ENCODE measurements at regions not wholly inside any gene's neighbourhood (a gene's known extent, or its start where the extent isn't known, plus 50 kb on each side); places are given as distances from the start of the nearest gene placed in this dataset.

- TF ChIP-seq GATA2 (IDR thresholded peaks at IDR 0.05; ENCODE audit: insufficient read depth, insufficient read length, low read depth, low read length) (no peak), POLR2AphosphoS5 (IDR thresholded peaks at IDR 0.05; ENCODE audit: insufficient read depth, low read depth, low read length) (no peak), POLR2A (IDR thresholded peaks at IDR 0.05; ENCODE audit: low read depth, low read length) (no peak), FOS (IDR thresholded peaks at IDR 0.05; ENCODE audit: borderline replicate concordance, insufficient read depth, low read length) (no peak), JUN (IDR thresholded peaks at IDR 0.05; ENCODE audit: borderline replicate concordance, insufficient read depth, insufficient read length, low read depth) (no peak), EZH2 (IDR thresholded peaks at IDR 0.05; ENCODE audit: borderline replicate concordance, low read depth, low read length, severe bottlenecking) (no peak), CTCF (IDR thresholded peaks at IDR 0.05; ENCODE audit: extremely low read depth in 1 of 2, insufficient read depth in 1 of 2, low read depth in 1 of 2, low read length in 2 of 2) (no peak), MAX (IDR thresholded peaks at IDR 0.05; ENCODE audit: insufficient read depth, insufficient read length) (no peak), MYC (IDR thresholded peaks at IDR 0.05; ENCODE audit: low read depth, low read length) (no peak)
- Histone ChIP-seq H3K4me2 (ENCODE audit: insufficient read depth, low read length) (no peak overlapping the region), H3K4me3 (replicated peaks in 1 of 3; ENCODE audit: insufficient read depth in 1 of 3, low read depth in 1 of 3, low read length in 3 of 3) (no peak overlapping the region), H3K79me2 (ENCODE audit: control insufficient read depth, insufficient read depth, low read length) (no peaks in the 10 kb centered on the region), H3K4me1 (ENCODE audit: control insufficient read depth, extremely low read depth, insufficient read depth, low read length) (no peaks in the 10 kb centered on the region), H3K27me3 (ENCODE audit: control insufficient read depth in 2 of 2, insufficient read depth in 2 of 2, low read length in 2 of 2) (no peaks in the 10 kb centered on the region), H4K20me1 (replicated peaks; ENCODE audit: control insufficient read depth, extremely low read depth, insufficient read depth, low read length) (no peaks in the 10 kb centered on the region), H2AFZ (ENCODE audit: low read depth, low read length) (no peak overlapping the region), H3K9me3 (replicated peaks; ENCODE audit: control insufficient read depth, insufficient read depth, low read length) (no peaks in the 10 kb centered on the region), H3K36me3 (ENCODE audit: control insufficient read depth in 2 of 2, extremely low read depth in 1 of 2, insufficient read depth in 2 of 2, low read length in 2 of 2) (no peaks in the 10 kb centered on the region), H3K27ac (ENCODE audit: insufficient read depth, low read depth, low read length) (no peak overlapping the region), H3K9ac (replicated peaks; ENCODE audit: extremely low read depth, insufficient read depth, low read length) (no peak overlapping the region), H3K9me1 (replicated peaks; ENCODE audit: control insufficient read depth, extremely low read depth, insufficient read depth, low read length) (no peaks in the 10 kb centered on the region)
- intact Hi-C loops (cut with micrococcal nuclease), result no loop called here
- ChIA-PET POLR2A (no interaction called here), CTCF (no interaction called here)
- dilution Hi-C loops (cut with MboI; ENCODE audit: extremely low pct_ligation_motif_present, low sequenced_read_pairs), result no loop called here
- no peak for DNase-seq (ENCODE audit: low read depth, low spot score)
- no peak for FAIRE-seq
- no TSS peak for BruUV-seq (replicated peaks)
Observed at GRCh38 chr2:185181901-185182300, 556.7 kb upstream of the FSIP2 start.

Measured in endothelial cell of umbilical vein (primary cell).